Tongue (tissue), 1 donor: ENCODE measurements at regions not wholly inside any gene's neighbourhood (a gene's known extent, or its start where the extent isn't known, plus 50 kb on each side); places are given as distances from the start of the nearest gene placed in this dataset.

ENCODE experiments used
- DNase-seq: peaks from one replicate; pipeline ENCODE4 v3.0.0-alpha.2; 2015

GRCh38 chr2:41959760-41960159, 88.1 kb upstream of the PKDCC start:
- DNase-seq, result no peak

- DNase-seq, result no peak
Measured at GRCh38 chr2:41962922-41963622, 84.7 kb upstream of the PKDCC start.

- DNase-seq, result peak; percentile 54
Measured at GRCh38 chr2:41963661-41964525, 83.9 kb upstream of the PKDCC start.

GRCh38 chr2:41965173-41965908, 82.5 kb upstream of the PKDCC start:
- no peak for DNase-seq

DNA sequence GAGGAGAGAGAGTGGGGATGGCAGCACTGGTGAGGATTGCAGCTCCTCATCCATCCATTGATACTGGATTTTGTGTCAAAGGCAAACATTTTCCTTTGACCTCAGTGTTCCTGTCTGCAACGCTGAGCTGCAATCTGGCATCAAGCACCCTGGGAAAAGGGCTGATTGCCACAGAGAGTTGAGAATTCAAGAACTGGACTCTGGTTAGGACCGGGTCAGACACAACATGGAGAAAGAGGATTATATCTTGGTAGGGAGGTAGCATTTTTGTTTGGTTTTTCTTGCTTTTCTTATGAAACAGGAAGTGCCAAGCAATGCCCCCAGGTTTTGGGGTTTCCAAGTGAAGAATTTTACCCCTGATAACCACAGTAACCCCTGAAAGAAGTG, 81.9 kb upstream of the PKDCC start:
- DNase-seq, result no peak

- peak; percentile 92 for DNase-seq
Measured at GRCh38 chr2:41966431-41966893, 81.4 kb upstream of the PKDCC start.

GRCh38 chr2:41966920-41967319, 80.9 kb upstream of the PKDCC start:
- DNase-seq, result peak; percentile 28

GRCh38 chr2:41967476-41968181, 80.2 kb upstream of the PKDCC start:
- peak; percentile 56 for DNase-seq

- no peak for DNase-seq
Measured at GRCh38 chr2:41968182-41968578, 79.6 kb upstream of the PKDCC start.

- DNase-seq, result peak; percentile 64
Measured at GRCh38 chr2:41970988-41971660, 76.7 kb upstream of the PKDCC start.

DNA sequence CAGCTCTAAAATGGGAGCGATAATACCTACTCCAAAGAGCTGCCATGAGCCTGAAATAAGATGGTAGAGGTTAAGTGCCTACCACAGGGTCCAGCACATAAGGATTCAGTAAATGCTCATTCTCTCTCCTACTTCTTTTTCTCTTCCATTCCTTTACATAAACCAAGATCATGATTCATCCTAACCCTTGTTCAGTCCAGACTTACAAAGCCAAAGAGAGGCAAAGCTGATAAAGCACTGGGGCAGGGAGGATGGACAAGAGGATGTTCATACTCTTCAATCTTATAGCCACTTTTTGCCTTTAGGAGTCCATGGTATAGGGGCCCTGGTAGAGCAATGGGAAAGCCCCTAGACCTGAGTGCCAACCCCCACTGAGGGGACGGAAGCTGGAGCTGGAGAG, 75.6 kb upstream of the PKDCC start:
- no peak for DNase-seq

GRCh38 chr2:41972819-41973218, 75.0 kb upstream of the PKDCC start:
- DNase-seq, result no peak

GRCh38 chr2:41973871-41974270, 74.0 kb upstream of the PKDCC start:
- no peak for DNase-seq

DNA sequence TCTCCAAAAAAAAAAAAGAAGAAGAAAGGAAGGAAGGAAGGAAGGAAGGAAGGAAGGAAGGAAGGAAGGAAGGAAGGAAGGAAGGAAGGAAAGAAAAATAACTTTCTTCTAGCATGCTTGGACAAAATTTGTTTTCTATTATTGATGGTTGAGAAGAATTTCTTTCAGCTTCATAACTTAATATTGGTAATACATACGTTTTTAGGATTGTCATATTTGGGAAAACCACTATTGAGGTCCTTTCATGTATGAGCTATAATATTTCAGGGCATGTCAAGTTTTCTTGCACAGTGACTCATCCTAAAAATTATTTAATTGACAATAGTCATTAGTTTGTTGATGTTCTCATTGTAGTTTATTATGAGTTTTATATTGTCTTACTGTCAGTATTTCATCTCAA, 66.4 kb upstream of the PKDCC start:
- DNase-seq, result no peak

GRCh38 chr2:41985573-41986095, 62.2 kb upstream of the PKDCC start:
- peak; percentile 50 for DNase-seq

DNA sequence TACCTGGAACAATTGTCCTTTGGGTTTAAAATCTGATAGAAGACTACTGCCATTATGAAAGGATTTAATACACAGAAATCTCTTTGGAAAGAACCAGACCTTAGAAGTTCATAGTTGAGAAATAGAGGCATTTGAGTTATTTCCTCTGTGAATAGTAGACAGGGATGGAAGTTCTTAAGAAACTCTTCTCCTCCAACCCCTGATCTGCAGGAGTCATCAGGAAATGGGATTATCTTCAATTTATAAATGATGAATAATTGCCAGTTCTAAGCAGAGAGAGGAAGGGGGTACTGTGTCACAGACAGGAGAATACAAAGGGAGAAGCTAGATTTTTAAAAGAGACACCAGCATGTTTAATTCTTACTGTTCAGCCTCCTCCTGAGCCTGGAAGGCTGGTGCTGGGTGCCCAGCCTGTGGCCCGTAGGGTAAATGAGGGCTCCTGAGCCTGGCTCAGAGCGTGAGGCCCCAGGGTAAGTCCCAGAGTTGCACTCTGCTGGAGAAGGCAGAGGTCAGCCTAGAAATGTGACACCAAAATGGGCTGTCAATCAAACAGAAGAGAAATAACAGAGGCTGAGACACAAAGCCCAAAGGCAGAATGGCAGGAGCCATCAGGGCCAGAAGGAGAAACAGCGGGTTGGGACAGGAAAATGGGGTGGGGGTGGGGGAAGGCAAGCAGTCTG, 58.2 kb upstream of the PKDCC start:
- DNase-seq, result no peak

DNA sequence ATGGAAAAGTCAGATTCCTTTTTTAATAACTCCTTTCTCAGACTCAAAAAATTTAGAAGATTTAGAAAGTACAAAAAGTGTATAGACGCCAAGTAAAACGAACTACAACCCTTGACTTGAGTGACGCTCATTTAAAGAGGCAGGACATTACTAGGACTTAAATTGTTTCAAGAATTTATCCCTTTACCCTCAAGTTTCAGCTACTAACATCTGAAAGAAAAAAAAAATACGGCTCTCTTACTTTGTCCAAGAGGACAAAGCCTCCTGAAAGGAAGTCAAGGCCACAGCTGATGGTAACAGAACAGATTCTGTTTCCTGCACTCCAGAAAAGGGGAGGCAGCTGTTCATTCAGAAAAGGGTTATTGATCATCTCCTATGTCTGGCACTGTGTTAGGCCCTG, 57.6 kb upstream of the PKDCC start:
- no peak for DNase-seq

DNA sequence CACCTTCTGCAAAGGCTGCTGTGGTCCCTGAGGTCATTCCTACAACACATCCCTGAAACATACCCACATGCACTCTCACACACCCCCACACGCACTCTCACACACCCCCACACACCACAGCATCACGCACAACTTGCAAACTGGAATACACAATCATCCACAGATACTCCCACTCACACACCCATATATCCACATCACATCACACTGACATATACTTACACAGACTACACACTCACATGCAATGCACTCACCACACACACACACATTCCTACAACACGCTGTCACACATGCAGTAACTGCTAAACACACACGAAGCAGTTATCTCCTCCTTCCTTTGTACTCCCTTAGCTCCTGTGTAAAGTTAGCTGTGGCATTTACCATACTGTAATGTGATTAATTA, 57.1 kb upstream of the PKDCC start:
- no peak for DNase-seq

DNA sequence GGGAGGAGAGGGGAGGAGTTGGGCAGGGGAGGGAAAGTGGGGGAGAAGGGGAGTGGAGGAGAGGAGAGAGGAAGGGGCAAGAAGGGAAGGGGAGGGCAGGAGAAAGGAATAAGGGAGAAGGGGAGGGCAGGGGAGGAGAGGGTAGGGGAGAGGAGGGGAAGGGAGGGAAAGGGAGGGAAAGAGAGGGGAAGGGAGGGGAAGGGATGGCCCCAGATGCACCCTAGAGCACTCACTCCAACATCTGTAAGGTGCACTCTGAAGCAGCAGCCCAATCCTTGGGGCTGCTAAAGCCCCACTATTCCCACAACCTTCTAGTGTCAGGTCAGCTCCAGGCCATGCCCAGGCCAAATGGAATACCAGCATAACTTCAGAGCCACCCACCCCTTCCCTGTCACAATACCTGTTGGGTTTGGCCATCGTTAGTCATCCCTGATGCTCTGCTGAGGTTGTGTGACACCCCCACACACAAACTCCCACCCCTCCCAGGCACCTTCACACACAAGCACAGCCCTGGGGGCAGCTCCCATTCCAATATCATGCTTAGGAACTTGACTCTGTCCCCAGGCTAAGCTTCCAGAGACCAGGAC, 55.7 kb upstream of the PKDCC start:
- no peak for DNase-seq

GRCh38 chr2:41992671-41993434, 55.0 kb upstream of the PKDCC start:
- no peak for DNase-seq
